Middle frontal gyrus (tissue), 1 donor: ENCODE measurements at regions not wholly inside any gene's neighbourhood (a gene's known extent, or its start where the extent isn't known, plus 50 kb on each side); places are given as distances from the start of the nearest gene placed in this dataset.

Experiments
- DNase-seq: peaks from one replicate; pipeline ENCODE4 v3.0.0-alpha.2; 2015; ENCODE audit warnings: low spot score; ENCODE audit errors: extremely low spot score

- no peak for DNase-seq
These were observed 119.2 kb downstream of the VAPA start for GRCh38 chr18:10033016-10033399.

GRCh38 chr18:10035281-10035991 lies 121.6 kb downstream of the VAPA start:
- no peak for DNase-seq

DNA sequence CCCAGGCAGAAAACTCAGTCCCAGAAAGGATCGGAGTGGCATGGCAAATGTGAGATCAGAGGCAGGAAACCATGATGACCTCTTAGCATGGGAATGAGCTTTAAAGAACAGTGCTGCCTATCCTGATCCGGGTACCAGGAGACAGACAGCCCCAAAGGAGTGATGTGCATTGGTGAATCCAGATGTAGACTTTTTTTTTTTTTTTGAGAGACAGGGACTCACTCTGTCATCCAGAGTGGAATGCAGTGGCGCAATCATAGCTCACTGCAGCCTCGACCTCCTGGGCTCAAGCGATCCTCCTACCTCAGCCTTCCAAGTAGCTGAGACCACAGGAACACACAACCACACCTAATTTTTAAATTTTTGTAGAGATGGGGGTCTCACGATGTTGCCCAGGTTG lies 122.7 kb downstream of the VAPA start:
- DNase-seq = no peak

- DNase-seq = no peak
These were observed 123.4 kb downstream of the VAPA start for GRCh38 chr18:10037181-10037580.

GRCh38 chr18:10038268-10038667 lies 124.5 kb downstream of the VAPA start:
- DNase-seq = no peak

DNA sequence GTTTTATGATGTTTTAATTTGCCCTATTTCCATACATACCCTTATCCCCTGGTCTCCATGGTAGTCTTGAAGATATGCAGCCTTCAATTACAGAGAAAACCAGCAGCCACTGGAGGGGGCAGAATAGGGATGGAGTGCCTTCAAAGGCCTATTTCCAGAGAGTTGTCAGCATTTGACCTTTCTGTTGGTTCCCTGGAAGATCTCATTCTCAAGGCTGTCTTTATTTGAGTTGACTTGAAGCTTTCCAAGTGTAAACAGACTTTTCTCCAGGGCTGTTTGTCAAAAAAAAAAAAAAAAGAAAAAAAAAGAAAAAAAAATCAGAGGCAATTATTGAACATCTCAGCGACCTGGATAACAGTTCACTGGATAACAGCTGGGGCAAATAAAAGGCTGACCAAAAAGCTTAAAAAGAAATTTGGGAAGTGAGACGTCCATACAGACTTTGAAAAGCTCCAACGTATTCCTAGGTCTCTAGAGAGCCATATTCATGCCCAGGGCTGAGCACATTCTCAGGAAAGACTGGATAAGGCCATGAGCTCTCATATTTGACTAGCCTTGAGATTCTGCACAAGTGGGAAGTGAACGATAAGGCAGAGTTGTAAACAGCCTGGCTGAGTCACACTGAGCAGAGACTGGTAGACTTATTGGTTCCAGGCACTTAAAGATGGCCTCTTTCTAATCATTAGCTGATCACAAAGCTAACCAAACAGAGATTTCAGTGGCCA lies 126.6 kb downstream of the VAPA start:
- no peak for DNase-seq

DNA sequence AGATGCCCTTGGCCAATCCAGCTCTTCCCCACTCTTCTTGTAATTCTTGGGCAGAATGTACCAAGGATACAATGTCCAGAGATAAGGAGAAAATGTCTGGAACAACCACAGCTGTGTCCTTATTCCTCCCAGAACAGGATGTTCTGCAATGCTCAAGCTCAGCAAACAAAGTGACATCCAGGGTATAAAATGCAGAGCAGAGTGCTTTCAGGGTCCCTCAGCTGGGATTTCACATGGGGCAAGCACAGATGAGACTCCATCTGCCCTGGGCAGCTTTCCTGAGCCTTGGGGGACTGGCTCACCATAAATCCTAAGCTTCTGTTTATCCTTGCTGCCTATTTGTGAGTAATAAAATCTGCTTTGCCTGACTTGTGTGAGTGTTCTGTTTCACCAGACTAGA lies 127.4 kb downstream of the VAPA start:
- no peak for DNase-seq

DNA sequence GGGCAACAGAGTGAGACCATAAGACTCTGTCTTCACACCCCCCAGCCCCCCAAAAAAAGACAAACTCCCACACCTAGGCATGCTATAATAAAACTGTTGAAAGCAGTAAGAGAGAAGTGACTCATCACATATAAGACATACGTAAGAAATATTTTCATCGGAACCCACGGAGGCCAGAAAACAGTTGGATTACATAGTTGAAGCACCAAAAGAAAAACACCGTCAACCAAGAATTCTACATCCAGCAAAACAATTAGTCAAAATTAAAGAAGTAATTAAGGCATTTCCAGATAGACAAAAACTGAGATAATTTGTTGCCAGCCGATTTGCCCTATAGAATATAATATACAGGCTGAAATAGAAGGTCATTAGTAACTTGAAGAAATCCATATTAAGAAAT lies 128.7 kb downstream of the VAPA start:
- no peak for DNase-seq

DNA sequence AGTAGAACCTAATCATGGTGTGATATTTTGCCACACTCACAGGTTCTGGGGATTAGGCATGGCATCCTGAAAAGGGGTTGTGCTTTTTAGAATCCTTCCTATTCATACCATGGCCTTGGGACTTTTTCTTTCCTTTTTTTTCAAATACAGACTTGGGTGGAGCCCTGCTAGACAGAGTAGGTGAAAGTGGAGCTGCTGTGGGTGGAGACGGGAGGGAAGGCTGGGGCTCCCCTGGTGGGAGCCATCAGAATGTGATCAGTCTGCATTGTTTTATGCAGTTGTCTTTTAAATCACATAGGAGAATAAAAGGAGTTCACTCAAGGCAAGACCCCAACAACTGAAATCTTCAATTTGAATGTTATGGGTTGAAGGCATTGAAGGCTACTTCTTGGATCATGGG lies 130.2 kb downstream of the VAPA start:
- no peak for DNase-seq

DNA sequence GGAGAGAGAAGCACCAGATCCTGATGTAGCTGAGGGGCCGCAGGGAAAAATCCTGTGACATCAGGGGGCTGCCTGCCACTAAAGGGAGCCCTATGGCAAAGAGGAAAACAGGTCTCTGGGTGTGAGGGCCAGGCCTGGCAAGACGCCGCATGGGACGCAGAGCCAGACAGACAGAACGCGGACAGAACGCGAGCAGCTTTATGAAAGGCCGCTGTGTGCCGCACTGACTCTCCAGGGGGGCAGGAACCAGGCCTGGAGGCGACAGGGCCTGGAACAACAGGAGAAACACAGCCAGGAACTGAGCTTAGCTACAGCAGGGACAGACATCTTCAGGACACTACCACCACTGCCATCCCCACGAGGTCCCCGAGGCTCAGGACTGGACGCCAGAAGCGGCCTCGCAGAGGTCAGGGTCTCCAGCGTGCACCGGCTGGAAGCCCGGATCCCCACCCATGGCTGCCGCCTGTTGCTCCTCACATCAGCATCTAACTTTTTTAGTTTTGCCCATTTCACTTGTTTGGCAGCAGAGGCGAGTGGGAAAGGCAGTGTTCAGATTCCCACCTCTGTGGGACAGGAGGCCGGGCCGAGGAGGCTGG lies 131.6 kb downstream of the VAPA start:
- no peak for DNase-seq

DNA sequence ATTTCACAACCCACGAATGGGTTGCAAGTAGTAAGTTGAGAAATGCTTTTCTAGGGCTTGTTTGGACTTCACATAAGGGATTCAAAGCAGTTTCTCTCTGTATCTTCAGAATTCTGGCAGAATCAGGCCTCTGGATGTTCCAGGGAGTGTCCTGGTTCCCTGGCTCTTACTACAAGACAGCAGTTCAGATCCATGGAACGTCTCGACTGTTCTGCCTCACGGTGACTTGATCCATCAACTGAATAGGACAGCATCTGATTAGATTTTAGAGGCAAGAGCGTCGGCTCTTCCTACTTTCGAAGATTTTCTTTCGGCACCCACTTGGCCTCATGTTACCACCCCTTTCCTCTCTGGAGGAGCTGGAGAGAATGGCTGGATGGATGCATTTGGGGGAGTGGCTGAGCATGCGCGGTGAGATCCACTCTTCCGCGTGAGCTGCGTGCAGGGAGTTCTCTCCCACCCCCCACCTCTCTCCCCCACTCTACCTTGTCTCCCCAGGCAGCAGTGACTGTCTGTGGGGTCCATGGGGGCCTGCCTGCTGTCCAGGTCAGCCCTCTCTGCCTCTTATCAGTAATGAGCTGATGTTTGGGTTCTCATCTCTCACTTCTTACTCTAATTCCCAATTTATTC lies 132.5 kb downstream of the VAPA start:
- DNase-seq = no peak

GRCh38 chr18:10047237-10047636 lies 133.4 kb downstream of the VAPA start:
- no peak for DNase-seq

- no peak for DNase-seq
These were observed 135.9 kb downstream of the VAPA start for GRCh38 chr18:10049747-10050146.

DNA sequence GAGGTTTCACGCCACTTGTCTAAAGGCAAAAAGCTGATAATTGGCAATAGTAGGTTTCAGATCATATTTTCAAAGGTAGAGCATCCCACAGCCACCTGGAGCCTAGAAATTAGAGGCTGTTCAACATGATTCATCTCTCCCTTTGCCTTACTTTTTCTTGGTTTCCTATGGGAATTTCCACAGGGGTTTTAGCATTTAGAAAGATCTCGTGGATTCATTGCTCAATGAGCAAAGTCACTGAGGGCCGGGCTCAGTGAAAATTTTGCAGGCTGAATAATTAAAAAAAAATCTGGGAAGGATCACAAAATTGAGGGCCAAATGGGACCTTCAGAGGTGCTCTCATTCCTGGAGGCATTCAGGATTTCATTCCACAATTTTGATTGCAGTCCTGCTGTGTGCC lies 137.1 kb downstream of the VAPA start:
- DNase-seq = no peak

GRCh38 chr18:10051877-10052631 lies 138.2 kb downstream of the VAPA start:
- peak; percentile 77 for DNase-seq

DNA sequence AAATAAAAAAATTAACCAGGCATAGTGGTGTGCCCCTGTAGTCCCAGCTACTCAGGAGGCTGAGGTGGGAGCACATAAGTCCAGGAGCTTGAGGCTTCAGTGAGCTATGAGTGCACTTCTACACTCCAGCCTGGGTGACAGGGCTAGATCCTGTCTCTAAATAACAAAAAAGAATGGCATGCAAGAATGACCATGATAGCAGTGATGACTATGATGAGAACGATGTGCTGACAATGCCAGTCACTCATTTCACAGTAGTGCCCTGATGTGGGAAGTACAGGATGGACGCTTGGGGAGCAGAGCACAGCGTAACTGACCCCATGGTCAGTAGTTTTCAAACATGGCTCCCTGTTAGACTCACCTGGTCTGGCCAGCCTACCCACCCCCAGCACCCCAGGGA lies 139.1 kb downstream of the VAPA start:
- no peak for DNase-seq

DNA sequence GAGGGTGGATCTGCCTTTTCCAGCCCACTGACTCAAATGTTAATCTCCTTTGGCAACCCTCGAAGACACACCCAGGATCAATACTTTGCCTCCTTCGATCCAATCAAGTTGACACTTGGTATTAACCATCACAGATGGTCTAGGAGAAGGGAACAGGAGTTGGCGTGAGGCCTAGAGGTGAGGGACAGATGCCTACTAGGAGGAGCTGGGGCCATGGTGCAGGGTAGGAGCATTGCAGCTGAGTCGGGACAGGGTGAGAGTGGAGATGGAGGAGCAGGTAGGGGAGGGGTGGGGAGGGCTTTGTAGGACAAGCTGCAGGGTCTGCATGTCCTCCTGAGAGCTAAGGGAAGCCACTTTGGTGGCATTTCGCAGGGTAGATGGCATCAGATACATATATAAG lies 140.0 kb downstream of the VAPA start:
- DNase-seq = no peak

DNA sequence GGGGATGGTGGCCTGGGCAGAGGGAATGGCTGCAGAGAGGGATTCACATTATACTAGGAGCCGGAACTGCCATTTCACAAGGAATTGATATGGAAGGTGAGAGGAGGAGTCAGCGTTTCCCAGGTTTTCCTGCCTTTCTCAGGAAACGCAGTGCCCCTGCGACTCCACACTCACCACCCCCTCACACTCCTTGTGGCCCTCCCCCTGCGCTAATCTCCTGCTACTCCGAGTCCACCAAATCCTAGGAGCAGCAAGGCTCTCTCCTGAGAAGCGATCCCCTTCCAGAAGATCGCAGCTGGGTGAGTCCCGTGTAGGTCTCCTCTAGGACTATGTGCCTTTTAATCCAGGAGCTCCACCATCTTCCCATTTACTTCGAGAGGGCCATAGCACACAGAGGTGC lies 140.6 kb downstream of the VAPA start:
- no peak for DNase-seq

- DNase-seq = no peak
These were observed 141.4 kb downstream of the VAPA start for GRCh38 chr18:10055125-10055750.

DNA sequence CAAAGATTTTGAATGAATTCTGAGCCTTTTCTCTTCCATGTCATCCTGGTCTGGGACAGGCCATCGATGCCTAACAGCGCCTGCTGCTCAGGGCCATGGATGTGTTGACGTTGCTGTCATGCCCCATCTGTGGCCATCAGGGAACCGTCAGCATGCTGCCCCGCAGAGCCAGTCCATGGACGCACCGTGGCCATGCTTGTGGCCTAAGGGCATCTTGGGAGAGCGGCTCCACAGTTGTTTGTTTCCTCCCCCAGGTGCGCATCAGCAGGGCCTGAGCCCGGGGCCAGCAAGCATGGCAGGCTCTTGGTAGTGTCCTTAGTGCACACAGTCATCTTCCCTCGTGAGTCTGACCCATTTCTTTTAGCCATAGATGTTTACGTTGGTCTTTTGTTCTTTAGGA lies 142.7 kb downstream of the VAPA start:
- DNase-seq = no peak

DNA sequence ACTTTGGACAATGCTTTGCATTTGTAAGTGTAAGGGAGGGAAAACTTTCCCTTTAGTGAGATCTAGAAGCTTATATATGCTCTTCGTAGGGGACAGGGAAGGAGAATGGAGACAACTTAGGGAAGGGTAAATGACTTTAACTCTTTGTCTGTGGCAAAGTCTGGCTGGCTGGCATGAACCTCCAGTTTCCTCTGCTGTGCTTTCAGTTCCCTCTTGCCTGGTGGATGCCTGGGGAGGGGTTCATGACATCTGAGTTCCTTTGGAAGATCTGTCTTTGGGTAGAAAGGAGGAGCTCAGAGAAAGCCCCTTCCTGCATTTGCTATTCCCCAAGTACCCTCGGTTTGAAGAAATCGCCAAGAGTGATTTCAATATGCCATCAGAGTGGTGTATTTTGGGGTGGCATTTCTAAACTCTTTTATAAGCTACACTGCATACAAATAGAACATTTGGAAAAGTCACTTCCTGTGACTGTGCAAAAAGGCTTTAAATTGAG lies 143.6 kb downstream of the VAPA start:
- DNase-seq = no peak
